SHP77 treated with DMSO at 0.1 percent for 48 hours (cell line): ENCODE measurements at regions not wholly inside any gene's neighbourhood (a gene's known extent, or its start where the extent isn't known, plus 50 kb on each side); places are given as distances from the start of the nearest gene placed in this dataset.
A peak's percentile ranks its signal among the peaks of the same experiment; 100 is the strongest.

Experiments
- DNase-seq: peaks from one replicate; lab custom pipeline; 2025; lab: John Stamatoyannopoulos, UW

DNA sequence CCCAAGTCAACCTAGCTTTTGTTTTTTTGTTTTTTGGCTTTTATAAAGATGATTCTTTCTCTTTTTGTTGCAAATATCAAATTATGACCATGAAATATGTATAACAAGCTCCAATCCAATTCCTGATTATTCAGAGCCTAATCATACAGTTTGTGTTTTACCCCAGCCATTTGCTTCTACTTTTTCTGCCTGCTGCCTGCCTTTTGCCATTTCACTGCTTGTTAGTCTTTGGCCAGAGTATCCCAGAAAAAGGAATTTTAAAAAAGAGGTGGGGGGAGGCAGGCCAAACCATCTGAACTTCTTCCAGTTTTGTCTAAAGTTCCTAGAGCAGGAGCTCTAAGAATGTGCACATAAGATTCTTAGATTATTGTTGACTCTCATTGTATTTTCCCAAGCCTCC lies 211.9 kb upstream of the VRK2 start:
- DNase-seq = no peak

DNA sequence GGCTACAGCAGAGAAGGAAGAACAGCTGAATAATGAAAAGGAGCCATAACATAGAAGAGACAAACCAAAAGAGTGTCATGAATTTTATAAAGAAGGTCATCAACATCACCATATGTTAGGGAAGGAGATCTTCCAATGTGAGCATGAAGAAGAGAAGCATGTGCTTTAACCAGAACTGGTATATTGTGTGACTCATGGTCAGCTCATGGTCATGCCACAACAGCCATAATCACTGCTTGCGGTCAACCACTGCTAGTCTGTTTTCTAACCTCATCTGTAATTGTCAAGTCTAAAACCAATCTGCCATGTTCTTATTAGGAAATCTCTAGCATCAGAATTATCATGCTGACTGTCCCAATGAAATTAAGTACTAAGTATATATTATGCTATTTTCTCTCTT lies 204.1 kb upstream of the VRK2 start:
- no peak for DNase-seq

DNA sequence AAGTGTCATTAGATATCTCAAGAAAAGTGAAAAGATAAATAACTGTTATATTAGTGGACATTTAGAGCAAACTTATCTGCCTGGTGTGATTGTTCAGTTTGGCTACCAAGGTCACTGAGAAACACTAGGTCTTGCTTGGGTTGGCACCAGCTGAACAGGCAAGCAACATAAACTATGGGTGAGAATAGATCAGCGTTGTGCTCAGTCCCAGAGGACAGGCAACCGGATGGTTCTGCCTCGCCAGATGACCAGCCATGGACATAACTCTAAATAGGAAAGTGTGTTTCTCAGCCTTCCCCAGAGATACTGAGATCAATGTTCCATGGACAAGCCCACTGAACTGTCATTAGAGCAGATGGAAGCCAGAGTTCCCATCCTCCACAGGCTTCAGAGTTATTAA lies 203.4 kb upstream of the VRK2 start:
- no peak for DNase-seq

DNA sequence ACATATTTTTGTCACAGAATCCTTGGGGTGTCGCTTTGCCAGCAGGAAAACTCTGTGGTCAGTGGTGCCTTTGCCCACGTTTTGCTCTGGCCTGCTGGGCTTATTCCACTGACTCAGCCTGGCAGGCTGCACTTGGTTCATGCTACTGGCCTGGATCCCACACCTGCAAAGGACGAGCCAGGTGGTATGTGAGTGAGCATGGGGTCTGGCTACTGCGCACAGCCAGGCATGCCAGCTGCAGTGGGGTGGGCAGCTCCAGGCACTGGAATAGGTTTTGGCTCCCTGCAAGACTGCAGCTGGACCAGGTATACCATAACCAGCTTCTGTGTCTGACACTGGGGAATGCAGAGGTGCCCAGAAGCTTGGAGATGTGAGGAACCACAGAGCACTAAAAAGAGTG lies 197.9 kb upstream of the VRK2 start:
- DNase-seq = no peak

DNA sequence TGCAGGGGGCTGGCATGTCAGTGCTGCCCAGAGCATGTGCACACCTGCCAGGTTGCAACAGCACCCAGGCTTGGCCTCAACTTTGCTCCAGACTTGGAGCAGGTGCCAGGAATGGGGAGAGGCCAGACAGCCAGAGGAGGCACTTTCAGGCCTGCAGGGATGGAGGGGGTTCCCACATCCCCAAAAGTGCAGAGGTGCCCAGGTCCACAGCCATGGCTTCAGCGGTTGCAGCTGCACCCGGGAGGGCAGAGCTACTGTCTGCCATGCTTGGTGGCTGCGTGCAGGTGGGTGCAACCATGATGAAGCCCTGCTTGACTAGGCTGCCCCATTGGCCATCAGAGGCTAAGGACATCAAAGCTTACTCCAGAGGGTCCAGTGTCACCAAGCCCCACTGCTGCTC lies 196.8 kb upstream of the VRK2 start:
- no peak for DNase-seq

DNA sequence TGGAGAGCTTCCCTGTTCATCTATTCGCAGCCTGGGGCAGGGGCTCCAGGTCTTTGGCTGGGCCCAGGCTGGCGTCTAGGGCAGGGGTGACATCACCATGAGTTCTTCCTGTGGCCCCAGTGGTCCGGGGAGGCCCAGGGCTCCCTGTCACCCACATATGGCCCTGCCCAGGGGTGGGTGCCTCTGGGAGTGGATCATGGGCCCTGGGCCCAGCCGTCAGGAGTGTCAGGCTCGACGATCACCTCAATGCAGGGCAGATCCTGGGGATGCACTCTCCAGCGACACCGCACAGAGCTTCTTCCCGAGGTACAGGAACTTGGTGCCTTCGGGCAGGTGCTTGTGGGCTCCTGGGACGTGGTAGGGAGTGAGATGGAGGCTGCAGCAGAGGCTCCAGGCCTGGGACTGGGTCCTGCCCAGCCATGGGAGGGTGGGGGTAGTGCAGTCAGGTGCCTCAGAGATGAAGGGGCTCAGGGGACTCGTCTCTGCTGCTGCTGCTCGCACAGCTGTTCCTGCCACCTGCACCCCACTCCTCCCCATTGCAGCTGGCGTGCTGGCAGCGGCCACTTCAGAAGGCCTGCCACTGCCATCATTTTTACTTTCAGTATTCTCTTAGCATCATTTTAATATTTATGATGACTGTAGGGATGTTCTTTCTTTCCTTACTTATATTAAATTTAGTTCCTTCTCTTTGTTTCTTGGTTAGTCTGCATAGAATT lies 196.0 kb upstream of the VRK2 start:
- no peak for DNase-seq

DNA sequence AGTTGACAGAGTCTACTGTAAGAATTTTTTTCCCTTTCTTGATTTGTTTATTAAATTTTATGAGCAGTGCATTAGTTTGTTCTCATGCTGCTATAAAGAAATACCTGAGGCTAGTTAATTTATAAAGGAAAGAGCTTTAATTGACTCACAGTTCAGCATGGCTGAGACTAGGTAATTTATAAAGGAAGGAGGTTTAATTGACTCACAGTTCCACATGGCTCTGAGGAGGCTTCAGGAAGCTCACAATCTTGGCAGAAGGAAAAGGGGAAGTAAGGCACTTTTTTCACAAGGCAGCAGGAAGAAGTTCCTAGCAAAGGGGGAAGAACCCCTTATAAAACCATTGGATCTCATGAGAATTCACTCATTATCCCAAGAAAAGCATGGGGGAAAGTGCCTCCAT lies 191.4 kb upstream of the VRK2 start:
- DNase-seq = no peak

DNA sequence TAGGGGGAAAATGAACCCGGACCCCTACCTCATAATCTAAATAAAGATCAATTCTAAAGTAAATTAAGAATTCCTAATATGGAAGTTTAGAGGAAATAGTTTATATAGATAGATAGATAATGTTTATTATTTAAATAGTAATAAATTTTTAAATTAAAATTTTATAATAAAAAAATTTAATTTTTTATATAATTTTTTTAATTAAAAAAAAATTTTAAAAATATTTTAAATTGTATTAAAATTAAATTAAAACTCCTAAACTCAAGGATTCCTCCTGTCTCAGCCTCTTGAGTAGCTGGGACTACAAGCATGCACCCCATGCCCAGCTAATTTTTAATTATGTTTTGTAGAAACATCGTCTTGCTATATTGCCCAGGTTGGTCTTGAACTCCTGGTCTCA lies 186.9 kb upstream of the VRK2 start:
- DNase-seq = no peak

DNA sequence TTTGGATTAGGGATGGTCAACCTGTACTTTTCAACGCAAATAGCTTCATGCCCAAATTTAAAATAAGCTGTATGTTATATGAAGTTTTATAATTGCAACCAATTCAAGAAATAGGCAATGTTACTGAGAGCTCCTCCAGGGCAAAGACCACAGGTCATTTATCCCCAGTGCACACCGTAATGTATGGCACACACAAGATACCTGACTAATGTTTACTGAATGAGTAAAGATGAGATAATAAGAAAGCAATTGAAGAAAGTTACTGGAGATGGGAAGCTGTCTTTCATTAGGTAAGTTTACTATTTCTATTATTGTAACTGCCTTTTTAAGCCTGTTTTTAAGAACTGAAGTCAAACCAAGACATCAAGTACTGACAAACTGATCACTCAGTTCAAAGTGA lies 184.5 kb upstream of the VRK2 start:
- DNase-seq = no peak

DNA sequence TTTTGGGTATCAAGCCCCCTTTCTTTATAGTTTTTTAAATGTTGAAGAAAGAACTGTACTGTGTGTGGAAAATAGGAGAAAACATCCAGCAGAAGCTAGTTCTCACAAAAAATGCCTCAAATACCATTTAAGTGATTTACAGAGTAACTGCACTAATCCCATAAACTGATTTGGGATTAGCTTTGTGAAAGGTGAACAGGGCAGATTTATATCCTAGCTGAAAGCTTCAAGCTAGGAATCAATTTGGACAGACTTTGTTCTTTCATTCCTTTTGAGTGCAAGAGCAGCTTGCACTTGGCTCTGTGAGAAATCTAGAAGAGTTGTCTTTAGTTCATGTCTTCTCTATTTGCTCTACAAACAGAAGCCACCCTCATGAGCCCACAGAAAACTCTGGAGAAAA lies 183.9 kb upstream of the VRK2 start:
- no peak for DNase-seq

DNA sequence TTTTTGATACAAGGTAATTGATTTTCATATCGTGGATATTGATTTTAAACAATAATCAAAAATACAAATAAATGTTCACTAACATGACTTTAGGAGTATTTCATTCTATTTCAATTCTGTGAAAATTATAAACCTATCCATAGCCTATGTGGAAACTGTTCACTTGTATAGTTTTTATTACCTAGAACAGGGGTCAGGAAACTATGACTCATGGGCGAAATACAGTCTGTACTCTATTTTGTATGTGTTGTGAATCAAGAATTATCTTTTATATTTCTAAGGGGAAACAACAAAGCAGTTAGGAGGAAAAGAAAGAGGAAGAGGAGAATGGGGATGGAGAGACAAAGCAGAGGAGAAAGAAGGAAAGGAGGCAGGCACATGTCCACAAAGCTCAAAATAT lies 181.7 kb upstream of the VRK2 start:
- no peak for DNase-seq

DNA sequence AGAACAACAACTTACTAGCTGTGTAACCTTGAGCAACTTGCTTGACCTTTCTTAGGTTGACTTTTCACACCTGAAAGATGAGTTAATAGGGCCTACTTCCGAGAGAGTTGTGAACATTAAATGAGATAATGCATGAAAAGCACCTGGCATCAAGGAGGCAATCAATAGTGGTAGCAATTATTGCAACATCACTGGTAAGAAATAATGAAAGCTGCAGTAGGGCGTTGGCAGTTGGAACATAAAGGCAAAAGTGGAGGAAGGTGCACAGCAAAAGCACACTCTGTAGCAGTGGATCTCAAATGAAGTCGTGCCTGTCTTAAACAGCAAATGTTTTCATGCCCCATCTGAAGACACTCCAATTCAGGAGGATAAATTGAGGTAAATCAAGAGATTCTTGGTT lies 178.9 kb upstream of the VRK2 start:
- no peak for DNase-seq

DNA sequence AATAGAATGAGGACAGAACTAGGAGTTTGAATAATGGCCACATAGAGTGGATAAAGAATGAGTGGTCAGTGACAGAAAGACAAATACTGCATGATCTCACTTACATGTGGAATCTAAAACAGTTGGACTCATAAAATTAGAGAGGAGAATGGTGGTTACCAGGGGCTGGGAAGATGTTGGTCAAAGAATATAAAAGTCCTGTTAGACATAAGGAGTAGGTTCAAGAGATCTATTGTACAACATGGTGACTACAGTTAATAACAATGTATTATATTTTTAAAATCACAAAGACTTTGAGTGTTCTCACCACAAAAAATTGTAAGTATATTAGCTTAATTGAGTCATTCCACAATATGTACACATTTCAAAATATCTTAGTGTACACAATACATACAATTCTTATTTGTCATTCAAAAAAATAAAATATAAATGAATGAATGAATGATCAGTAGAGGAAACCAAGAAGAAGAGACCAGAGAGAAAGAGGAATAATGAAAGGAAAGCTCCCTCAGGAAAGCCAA lies 177.9 kb upstream of the VRK2 start:
- DNase-seq = no peak

DNA sequence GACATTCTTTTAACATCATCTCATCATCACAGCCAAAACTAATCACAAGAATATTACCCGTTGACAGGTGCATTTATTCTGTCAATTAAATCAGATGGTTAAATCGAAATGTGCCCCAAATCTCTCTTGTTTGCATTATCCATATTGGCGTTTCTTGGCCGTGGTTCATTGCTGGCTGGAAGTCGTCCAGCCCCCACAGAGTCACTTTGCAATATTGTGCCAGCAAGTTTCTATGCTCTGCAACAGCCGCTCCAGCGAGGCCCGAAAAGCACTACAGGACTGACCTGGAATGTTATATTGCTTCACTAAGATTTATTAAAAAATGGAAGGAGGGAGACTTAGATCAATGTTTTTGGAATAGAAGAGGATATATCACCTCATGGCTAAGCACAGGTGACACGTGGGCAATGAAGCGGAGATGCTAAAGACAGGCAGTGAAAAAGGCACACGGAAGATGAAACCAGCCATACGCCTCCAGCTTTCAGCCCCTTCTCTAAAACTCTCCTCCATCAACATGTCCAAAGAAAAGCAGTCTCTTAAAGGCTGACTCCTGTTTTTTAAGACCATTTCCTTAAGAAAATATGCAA lies 176.8 kb upstream of the VRK2 start:
- peak; percentile 55 for DNase-seq

DNA sequence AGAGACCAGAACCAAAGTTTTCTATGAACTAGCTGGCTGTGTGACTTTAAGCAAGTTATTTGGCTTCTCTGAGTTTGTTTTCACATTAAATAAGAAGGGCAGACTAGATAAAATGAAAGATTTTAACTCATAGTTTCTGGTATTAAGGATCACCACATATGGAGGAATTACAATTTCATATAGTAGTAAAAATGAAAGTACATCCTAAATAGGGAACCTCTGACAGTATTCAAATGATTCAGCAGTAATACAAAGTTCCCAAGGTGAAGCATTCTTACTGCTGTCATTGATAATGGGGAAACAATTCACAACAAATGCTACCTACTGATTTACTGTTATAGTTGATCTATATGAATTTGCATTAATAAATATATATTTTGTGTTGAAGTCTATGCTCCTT lies 170.3 kb upstream of the VRK2 start:
- no peak for DNase-seq

DNA sequence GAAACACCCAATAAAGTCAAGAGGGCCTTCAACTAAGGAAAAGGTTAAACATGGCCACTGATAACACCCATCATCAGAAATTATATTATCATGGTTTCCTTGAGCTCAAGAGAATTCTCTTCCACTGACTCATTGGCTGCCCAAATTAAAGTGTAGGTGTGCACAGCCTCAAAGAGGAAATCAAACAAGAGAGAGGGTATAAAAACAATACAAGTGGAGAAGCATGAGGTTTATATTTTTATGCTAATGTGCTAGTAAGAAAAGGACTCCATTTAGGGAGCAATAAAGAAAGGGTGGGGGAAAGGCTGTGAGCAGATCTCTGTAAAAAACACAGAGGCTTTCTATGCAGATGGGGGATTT lies 168.8 kb upstream of the VRK2 start:
- no peak for DNase-seq

DNA sequence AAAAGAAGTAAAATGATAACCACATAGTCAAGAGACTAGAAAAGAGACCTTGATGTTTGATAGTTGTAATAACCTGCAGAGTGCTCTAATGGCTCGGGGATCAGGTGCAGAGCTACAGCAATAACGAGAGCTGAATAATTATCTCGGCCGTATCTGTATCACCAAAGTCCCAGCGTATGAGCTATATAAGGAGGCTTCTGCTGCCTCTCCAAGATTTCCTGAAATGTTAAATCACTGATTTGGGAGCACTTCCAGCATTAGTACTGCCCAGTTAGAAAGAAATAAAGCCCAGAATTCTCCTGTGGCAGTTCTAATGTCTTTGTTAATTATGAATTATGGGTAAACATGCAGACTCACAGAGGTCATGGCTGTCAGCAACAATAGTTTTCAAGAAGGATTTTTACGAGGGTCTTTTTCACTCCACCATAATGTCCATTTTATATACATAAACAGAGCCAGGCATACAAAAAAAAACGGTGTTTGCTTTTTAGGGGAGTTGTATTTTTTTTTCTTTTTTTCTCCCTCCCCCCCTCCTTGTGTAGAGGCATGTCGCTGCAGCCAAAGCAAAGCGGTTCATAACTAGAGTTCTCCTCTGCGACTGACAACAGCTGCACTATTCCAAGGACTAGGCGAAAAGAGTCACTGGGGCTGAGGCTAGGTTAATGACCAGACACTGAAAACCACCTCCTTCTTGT lies 168.3 kb upstream of the VRK2 start:
- peak; percentile 68 for DNase-seq

DNA sequence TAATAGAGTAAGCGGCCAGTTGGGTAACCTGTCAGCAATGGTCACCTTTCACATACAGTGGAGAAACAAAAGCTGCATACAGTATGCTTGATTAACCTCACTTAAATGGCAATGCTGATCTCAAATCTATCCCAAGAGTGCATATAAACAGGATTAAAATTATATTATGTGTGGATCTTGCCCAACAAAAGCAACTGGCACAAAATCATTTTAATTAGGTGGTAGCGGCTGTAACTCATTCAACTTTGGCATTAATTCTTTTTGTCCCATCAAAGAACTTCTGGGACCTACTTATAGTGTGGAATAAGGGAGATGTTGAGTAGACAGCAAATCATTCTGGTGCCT lies 167.8 kb upstream of the VRK2 start:
- DNase-seq = no peak

DNA sequence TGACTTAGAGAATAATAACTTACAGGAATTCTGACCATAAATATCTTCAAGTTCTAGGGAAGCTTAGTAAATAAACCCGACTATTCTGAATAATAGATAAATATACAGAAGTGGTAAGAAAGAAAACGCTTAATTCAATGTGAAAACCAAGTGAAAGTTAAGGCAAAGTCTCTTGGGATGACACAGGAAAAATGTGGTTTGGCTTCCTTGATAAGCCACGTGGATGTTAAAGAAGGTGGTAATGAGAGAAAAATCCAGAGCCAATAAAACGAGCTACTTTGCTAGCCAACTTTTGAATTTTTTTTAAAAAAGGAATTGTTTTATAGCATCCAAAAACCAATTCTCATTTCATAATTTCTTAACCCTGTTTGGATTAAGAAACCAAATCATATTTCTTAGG lies 166.2 kb upstream of the VRK2 start:
- DNase-seq = no peak

DNA sequence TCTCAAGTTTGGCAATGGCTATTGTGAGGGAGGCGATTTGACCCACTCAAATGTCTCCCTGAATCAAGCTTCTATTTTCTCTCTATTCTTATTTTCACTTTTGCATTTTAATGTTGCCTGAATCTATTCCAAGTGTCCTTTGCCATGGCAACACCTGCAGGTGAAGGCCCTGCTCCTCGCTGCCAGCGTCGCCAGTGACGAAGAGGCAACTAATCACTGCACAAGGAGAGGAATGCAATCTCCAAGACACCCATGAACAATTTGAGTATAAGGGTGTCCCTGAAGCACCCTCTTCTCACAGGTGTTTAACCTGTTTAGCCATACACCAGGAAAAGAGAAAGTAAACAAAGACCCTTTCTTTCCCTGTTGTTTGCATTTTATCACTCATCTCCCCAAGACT lies 165.6 kb upstream of the VRK2 start:
- DNase-seq = peak; percentile 58

DNA sequence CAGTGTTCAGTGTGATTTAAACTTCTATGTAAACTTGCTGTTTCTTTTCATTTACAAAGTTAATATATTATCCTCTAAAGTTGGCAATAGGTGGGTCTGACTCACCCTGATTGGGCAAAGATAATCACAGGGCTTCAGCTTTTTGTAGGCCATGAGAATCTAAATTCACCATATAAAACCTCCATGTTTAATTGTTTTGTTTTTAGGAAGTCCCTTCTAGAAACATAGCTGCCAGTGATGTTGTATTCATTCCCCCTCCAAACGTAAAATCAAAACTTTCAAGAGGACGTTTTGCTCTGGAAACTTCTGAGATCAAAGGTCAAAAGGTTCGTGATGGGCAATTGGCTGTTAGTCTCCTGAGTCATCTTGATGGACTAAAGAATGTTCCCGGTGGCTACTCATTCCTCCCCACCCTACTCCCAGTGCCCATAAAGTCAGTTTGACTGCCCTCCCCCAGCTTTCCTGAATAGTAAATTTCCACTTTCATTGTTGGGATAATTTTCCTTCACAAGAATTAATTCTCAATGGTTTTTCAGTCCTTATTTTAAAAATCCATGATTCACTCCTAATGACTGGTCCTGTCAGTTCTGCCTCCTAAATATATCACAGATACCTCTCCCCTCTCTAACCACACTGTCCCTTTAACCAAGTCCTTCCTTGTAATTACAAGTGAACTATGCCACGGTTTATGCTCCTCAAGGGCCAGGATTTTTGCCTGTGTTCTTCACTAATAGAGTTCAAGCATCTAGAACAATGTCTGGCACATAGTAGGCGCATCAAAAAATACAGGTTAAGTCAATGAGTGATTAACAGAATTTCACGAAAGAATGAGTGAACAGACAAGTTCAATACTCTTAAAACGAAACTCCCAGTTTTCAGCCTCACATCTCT lies 164.4 kb upstream of the VRK2 start:
- DNase-seq = peak; percentile 87

DNA sequence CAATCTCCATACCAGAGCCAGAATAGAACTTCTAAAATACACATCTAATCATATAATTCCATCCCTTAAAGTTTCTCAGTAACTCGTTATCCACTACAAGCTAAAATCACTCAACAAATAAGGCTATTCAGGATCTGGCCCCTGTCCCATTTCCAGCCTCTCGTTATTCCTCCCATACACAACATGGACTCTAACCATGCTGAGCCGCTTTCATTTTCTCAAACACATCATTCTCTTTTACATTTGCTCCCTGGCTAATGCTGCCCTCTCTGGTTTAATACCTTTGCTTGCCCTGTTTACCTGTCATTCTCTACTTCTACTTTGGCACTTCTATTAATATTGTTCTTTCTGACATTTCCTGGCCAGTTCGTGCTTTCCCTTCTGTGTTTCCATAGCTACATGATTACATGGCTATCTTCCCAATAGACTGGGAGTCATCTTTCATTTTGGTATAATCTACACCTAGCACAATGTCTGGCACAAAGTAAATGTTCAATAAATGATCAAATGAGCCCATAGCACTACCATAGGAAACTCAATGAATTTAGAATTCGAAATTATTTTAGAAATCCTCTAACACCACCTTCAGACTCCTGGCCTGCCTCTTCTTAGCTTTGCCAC lies 163.6 kb upstream of the VRK2 start:
- peak; percentile 87 for DNase-seq
